HG03378 (cell line): ENCODE measurements at regions not wholly inside any gene's neighbourhood (a gene's known extent, or its start where the extent isn't known, plus 50 kb on each side); places are given as distances from the start of the nearest gene placed in this dataset.
"Not testable (repeated sequence)": the region's sequence is repeated elsewhere in the genome, so short reads cannot be mapped to it uniquely, and the experiment has no call there.

Experiments
- ATAC-seq: cut with Tn5 transposase; IDR thresholded peaks from one replicate; pipeline ENCODE4 v1.9.1; 2021; ENCODE audit warnings: mild to moderate bottlenecking, moderate library complexity; ENCODE audit not compliant: unreplicated experiment

GRCh38 chr20:47844568-47844906, 59.3 kb upstream of the SULF2 start:
- ATAC-seq: not testable (repeated sequence)

- no peak for ATAC-seq
Measured at GRCh38 chr20:47843886-47844567, 58.7 kb upstream of the SULF2 start.

GRCh38 chr20:47842950-47843349, 57.7 kb upstream of the SULF2 start:
- ATAC-seq: not testable (repeated sequence)

- ATAC-seq: not testable (repeated sequence)
Measured at GRCh38 chr20:47842004-47842403, 56.7 kb upstream of the SULF2 start.

- not testable (repeated sequence) for ATAC-seq
Measured at GRCh38 chr20:47836256-47836817, 51.1 kb upstream of the SULF2 start.
